ENCODE measurements at regions not wholly inside any gene's neighbourhood (a gene's known extent, or its start where the extent isn't known, plus 50 kb on each side); places are given as distances from the start of the nearest gene placed in this dataset.

DNA sequence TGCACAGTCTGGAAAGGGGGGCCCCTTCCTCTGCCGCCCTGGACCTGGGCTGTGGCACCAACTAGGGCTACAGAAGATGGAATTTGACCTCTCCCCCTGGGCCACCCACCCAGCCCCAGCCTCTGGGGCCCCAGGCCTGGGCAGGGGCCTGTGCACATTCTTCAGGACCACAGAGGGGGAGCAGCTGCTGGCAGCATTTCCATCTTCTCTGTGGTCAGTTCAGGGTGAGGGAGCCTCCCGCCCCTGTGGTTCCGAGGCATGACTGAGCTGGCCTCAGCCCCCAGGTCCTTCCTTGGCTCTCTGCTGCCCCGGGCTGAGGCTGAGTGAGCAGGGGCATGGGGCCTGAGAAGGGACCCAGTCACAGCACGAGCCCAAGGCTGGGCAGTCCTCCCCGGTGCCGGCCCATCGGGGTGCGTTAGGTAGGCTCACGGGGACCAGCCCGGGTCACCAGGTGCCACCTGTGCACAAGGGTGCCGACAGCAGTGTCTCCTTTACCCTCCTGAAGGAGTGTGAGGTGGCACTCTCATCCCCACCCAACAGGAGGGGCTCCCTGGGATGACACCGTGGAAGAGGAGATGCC, 63.2 kb downstream of the UNCX start:
- TF ChIP-seq, protein P1, sequence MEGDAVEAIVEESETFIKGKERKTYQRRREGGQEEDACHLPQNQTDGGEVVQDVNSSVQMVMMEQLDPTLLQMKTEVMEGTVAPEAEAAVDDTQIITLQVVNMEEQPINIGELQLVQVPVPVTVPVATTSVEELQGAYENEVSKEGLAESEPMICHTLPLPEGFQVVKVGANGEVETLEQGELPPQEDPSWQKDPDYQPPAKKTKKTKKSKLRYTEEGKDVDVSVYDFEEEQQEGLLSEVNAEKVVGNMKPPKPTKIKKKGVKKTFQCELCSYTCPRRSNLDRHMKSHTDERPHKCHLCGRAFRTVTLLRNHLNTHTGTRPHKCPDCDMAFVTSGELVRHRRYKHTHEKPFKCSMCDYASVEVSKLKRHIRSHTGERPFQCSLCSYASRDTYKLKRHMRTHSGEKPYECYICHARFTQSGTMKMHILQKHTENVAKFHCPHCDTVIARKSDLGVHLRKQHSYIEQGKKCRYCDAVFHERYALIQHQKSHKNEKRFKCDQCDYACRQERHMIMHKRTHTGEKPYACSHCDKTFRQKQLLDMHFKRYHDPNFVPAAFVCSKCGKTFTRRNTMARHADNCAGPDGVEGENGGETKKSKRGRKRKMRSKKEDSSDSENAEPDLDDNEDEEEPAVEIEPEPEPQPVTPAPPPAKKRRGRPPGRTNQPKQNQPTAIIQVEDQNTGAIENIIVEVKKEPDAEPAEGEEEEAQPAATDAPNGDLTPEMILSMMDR (IDR thresholded peaks at IDR 0.05; ENCODE audit: extremely low read depth in 1 of 2, insufficient read depth in 1 of 2, low read depth in 1 of 2, low read length in 2 of 2): no peak
- TF ChIP-seq EZH2 (IDR thresholded peaks at IDR 0.05; ENCODE audit: borderline replicate concordance, low read depth, low read length, severe bottlenecking): no peak
- no peak for TF ChIP-seq MYC (IDR thresholded peaks at IDR 0.05; ENCODE audit: low read depth, low read length)
- TF ChIP-seq POLR2A (IDR thresholded peaks at IDR 0.05; ENCODE audit: low read depth, low read length): no peak
- TF ChIP-seq GATA2 (IDR thresholded peaks at IDR 0.05; ENCODE audit: insufficient read depth, insufficient read length, low read depth, low read length): no peak
- no peak for TF ChIP-seq FOS (IDR thresholded peaks at IDR 0.05; ENCODE audit: borderline replicate concordance, insufficient read depth, low read length)
